ENCODE measurements at regions not wholly inside any gene's neighbourhood (a gene's known extent, or its start where the extent isn't known, plus 50 kb on each side); places are given as distances from the start of the nearest gene placed in this dataset.
A peak's percentile ranks its signal among the peaks of the same experiment; 100 is the strongest.
"Not testable (repeated sequence)": the region's sequence is repeated elsewhere in the genome, so short reads cannot be mapped to it uniquely, and the experiment has no call there.

DNA sequence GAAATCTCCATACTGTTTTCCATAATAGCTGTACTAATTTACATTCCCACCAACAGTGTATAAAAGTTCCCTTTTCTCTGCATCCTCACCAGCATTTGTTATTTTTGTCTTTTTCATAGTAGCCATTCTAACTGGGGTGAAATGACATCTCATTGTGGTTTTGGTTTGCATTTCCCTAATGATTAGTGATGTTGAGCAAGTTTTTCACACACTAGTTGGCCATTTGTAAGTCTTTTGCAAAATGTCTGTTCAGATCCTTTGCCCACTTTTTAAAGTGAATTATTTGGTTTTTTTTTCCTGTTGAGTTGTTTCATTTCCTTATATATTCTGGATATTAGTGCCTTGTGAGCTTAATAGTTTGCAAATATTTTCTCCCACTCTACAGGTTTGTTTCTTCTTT, 101.0 kb upstream of the NFE2L3 start:
- DNase-seq (no peak), ATAC-seq (no peak)

DNA sequence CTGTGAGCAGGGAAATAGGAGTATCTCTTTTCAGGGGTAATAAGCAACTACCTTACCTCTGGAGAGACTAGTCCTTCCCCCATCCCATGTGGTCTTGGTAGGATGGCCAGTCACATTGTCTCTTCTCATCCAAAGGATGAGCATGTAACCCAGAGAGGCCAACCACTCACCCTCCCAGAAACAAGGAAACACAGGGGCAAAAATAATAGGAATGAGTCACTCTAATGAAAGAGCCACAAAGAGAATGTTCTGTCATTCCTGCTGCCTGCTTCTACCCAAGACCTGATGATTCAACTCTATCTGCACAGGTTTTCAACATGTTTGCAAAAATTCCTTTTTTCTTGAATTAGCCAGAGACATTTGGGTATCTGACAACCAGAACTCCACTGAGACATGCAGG, 99.3 kb upstream of the NFE2L3 start:
- ATAC-seq (no peak), DNase-seq (no peak)

DNA sequence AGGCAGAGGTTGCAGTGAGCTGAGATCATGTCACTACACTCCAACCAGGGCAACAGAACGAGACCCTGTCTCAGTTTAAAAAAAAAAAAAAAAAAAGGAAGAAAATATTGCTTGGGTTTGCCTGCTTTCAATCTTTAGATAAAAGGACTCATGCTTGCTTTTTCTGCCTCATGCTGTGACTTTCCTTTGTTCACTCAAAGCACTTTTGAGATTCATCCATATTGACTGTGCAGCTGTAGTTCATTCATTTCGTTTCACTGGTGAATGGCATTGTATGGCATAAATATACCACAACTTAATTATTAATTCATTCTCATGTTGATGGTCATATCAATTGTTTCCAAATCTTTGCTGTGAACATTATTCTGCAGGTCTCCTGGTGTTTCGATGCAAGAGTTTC, 97.6 kb upstream of the NFE2L3 start:
- DNase-seq (no peak), ATAC-seq (no peak)

DNA sequence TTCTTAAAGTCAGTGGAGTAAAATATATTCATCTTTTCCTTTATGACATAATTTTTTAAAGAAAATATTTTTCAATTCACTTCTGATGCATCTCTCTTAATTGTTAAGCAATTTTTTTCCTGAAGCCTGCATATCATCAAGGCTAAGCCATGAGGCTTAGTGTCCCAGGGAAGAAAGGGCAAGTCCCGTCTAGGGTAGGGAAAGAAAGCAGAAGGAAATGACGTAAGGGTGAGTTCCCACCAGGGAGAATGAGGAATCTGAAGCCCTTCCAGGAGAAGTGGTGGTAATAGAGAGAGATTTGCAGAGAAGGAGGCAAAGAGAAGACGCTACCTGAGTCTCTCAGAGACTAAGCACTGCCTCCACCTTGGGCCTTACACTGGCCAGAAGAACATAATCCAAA, 96.8 kb upstream of the NFE2L3 start:
- ATAC-seq (no peak), DNase-seq (no peak)

DNA sequence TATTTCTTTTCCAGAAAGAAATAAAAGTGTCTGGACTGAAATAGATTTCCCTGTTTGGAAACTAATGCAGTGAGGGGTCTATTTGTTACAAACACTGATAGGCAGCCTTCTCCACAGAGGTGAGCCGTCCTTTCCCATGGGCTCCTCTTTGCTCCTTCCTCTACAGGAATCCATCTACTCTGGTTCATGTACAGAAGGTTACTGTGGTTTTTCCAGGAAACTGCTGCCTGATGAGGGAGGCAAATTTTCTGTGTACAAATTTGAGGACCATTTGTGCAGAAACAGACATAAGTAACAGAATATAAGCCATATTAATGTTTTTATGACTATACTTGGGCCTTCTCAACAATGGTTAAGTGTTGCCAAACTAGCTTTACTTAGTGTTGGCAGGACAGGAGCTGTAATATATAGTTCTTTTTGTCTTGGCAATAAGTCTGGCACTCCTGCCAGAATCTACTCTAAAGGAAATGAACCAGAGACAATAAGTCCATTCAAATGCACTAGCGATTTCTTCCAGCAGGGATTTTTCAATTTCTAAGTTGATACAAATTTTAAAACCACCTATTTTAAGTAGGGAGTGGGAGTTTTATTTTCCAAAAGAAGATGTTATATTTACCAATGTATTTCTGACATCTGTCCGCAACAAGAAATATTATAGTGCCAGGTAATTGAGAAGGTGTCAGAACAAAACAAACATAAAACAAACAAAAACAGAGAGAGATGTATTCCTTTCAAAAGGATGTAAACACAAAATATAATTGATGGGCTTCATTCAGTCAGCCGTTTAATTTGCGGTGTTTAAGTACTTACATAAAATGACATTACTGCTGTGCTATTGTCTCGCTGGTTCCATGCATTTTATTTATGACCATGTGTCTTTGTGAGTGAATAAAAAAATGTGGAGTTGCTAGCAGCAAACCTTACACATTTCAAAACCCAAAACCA, 91.0 kb upstream of the NFE2L3 start:
- no peak for ATAC-seq
- no peak for DNase-seq

DNA sequence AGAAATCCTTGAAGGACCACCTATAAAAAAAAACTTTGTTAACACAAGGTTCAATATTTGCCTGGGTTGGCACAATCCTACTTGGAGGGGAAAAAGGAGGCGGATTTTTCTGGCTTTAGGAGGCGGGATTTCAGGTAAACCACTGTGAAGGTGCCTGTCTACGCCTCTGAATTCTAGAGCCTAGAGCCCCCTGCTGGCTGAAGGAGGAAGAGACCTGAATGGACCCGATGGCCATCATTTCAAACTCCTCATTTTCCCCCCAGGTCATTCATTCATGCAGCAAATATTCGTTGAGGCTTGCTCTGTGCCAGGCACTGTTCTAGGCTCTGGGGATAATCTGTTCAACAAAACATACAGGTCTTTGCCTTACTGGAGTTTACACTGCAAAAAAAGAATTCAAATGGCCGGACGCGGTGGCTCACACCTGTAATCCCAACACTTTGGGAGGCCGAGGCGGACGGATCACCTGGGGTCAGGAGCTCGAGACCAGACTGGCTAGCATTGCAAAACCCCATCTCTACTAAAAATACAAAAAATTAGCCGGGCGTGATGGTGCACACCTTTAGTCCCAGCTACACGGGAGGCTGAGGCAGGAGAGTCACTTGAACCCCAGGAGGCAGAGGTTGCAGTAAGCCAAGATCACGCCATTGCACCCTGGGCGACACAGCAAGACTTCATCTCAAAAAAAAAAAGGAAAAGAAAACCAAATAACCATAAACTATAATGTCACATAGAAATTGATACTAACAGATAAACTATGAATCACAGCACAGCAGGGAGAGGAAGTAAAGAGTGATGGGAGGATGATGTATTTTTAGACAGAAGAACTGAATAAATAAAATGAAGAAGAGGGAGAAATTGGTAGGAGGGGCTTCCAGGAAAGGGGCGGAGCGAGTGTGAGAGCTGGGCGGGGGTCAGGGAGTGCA, 90.1 kb upstream of the NFE2L3 start:
- peak; percentile 78 for DNase-seq
- ATAC-seq: peak; percentile 68

DNA sequence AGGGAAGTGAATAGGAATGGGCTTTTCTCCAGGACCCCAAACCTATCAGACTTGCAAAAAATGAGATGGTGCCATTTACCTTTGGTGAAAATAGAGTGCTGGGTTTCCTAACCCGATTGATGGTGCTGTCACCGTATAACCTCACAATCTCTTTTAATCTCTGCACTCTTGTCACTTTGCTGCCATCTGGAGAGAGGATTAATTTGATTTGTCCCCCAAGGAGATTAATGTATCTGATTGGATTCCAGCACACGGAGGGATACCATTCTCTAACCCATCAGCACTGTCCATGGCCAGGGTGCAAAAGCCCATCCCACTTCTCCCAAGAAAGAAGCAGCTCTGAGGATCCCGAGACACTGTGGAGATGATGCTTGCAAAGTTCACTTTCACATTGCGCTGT, 86.3 kb upstream of the NFE2L3 start:
- ATAC-seq: no peak
- no peak for DNase-seq

DNA sequence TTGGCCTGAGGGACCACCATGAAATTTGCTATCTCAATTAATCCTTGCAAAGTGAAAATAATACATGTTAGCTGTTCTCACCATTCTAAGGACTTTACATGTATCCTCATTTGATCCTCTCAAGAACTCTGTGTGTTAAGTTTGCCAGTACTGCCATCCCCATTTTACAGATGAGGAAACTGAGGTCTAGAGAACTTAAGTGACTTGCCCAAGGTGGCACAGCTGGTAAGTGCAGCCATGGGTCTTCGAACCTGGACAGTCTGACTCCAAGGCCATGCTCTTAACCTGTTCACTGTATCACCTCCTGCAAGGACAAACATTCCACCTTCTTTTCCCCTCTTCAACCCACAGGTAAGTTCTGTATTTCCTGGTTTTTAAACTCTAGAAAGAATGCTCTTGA, 85.3 kb upstream of the NFE2L3 start:
- ATAC-seq (no peak), DNase-seq (no peak)

DNA sequence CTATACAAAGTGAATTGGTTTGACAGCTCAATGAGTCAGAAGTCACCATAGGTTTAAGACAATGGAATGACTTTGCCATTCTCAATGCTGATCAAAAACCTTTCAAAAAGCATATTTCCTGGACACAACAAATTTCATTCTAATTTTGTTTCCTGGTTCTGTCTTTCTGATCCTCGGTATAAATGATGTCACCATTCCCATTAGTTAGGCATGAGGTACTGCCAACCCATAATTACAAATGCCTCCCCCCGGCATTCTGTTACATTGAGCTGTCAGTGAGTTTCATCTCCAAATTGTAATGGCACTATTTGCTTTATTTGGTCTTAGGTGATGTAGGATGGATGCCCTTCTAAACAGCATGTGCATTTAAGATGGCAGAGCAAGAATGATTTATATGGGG, 81.7 kb upstream of the NFE2L3 start:
- no peak for ATAC-seq
- no peak for DNase-seq

DNA sequence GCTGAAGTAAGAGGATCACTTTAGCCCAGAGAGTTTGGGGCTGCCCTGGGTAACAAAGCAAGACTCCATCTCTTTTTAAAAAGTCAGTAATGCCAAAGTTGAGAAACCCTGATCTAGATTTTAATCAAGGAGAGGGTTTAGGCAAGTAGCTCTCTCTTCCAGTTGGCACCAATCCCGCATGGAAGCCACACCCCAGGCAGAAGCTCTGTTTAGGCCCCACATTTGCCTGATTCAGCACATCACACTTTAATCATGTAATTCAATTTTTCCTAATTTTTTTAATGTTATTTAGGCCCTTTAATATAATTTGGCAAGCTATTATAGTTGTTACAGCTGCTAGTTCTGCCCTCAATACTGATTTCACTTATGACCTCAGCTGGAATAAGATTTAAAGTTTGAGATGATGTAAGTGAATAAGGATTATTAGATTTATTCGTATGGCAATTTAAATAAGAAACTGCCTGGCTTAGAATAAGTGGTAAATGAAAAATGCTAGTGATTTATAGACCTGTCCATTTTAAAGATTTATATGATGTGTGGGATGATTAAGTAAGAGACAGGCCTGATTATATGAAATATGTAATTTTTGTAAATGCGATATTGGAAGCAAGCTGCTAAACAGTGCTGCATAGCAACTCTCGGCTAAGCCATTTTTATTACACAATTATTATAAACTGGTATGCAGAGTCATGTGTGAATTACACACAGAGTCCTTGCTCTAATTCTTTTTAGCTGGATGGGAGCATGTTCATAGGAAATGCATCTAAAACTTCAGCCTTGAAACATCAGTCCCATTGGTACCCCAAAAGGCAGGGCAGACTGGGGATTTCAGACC, 80.2 kb upstream of the NFE2L3 start:
- ATAC-seq (no peak), DNase-seq (no peak)

DNA sequence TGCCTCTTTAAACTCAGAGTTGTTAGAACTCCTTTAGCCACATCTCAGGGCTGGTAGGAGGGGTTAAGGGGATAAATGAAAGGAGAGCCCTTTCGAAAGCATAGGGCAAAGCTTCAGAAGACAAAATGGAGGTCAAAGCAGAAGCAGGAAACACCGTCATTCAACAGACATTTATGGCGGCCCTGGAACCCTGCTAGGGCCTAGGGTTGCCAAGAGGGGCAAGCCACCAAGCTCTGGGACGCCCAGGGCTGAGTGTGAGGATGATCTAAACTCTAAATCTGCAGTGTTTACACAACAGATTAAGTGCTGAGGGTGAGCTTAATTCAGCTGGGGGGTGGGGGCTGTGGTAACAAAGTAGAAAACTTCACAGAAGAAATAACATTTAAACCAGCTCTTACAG, 79.0 kb upstream of the NFE2L3 start:
- no peak for ATAC-seq
- DNase-seq: no peak

DNA sequence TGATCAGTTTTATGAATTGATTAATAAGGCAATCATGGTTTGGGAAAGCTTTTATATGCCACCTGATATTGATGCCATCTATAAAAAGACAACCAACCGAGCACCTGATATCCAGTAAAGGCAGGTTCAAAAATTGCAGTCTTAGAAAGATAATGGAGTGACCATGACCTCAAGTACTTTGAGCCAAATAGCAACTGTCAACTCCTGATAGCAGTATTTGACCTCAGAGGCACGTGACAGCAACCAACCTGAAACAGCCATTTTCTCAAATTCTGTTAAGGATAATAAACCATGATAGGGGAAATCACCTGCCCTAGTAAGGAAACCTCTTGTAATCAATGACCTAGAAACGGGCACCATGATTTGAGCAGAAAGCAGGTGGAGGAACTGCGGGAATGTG, 77.1 kb upstream of the NFE2L3 start:
- DNase-seq: no peak
- ATAC-seq: no peak

DNA sequence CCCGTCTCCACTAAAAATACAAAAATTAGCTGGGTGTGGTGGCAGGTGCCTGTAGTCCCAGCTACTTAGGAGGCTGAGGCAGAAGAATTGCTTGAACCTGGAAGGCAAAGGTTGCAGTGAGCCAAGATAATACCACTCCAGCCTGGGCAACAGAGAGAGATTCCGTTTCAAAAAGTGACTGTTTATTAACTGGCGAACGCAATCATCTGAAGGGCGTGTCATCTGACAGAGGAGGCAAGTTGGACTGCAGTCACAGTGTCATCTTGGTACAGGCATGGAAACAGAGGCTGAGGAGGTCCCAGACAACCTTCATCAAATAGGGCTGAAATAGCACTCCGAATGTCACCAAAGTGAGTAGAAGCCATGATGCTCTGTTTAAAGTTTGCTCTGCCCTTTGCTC, 75.3 kb upstream of the NFE2L3 start:
- DNase-seq (no peak), ATAC-seq (no peak)

DNA sequence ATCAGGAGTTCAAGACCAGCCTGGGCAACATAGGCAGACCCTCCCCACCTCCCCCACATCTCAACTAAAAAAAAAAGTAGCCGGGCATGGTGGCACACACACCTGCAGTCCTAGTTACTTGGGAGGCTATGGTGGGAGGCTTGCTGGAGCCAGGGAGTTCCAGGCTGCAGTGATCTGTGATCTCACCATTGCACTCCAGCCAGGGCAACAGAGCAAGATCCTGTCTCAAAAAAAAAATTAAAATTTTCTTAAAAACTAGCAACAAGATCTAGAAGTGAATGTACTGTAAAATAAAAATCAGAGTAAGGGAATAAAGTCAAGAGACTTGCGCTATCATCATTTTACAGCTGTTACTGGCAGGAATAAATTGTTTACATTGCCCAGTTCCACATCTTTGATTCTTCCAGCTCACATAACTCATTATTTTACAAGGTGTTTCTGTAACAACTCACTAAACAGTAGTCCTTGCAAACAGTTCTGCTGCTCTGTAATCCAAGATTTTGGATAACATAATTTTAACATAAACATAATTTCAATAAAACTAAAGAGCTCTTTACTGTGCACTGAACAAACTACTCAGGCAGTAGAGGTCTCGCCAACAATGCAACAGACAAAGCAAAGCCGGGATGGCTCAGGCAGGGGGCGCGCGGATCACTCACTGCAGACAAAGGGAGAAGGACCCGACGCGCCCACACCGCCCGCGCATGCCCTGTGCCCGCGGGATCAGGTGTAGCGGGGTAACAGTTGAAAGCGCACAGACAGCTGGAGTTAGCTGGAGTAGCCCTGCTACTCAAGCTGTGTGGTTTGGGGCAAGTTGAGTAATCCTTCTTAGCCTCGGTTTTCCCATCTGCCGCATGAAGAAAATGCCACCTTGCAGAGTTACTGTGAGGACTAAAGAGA, 73.3 kb upstream of the NFE2L3 start:
- peak; percentile 83 for DNase-seq
- ATAC-seq: peak; percentile 98

DNA sequence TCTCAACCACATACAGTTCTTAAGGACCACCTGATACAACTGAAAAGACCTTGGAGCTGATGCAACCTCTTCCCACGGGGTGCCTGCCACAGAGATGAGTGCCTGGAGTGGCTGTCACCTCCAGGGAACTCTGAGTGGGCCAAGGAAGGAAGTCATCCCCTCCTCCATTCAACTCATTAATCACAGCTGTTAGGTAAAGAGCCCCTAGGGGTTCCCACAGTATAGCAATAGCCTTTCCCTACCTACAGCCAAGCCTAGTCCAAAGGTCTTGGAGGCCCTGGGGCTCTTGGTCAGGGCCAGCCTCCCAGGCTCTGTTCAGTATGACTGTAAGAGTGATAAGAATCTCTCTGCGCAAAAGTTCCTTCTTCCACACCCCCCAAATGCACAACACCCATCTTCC, 70.4 kb upstream of the NFE2L3 start:
- DNase-seq: no peak
- no peak for ATAC-seq

DNA sequence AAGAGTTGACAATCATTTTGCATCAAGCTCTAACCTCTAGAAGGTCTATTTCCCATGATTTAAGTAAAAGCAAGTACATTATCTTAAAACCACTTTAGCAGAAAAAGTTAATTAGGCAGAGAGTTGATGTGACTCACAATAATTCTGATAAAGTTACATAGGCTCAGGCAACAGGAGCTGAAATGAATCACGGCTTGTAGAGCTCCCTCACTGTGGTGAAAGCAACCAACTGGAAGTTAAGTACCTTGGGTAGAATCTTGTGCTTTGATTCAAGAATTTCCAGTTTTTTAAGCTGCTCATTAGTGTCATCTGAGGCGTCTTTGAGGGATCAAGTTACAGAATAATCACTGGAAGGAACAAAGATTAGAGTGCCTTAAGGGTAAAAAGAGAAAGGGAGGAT, 68.9 kb upstream of the NFE2L3 start:
- DNase-seq: no peak

DNA sequence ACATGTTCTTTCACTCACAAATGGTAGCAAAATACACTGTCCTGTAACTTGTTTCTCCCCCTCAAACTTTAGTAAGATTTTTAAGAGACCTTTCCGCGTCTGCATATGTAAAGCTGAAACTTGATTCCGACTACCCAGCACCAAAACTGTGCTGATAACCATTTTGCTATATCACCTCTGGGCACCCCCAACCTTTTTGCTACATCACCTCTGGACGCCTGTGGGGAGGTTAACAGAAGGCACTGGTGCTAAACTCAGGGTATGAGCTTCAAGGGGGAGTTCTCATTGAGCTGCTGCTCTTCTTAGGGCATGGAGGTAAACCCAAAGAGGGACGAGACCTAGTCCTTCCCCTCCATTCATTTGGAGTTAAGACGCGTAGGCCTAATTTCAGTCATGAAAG, 67.6 kb upstream of the NFE2L3 start:
- ATAC-seq: no peak
- no peak for DNase-seq

More for the DNA sequence above, 68.9 kb upstream of the NFE2L3 start:
- no peak for ATAC-seq

DNA sequence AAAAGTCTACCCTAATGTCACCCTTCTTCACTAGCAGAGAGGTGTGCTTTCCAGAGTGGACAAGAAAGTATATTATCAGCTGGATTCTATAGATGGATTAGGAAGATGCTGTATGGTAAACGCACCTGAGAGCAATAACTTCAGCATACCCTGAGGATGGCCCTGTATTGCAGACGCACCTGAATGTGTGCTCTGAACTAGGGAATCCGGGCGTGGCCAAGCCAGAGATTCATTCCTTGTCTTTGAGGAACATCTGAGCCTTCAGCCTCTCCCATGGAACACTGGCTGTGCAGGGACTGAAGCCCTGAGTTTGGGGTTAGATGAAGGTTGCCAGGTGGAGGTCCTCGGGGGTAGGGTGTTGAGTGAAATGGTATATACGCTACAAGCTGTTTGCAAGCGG, 66.2 kb upstream of the NFE2L3 start:
- no peak for ATAC-seq

DNA sequence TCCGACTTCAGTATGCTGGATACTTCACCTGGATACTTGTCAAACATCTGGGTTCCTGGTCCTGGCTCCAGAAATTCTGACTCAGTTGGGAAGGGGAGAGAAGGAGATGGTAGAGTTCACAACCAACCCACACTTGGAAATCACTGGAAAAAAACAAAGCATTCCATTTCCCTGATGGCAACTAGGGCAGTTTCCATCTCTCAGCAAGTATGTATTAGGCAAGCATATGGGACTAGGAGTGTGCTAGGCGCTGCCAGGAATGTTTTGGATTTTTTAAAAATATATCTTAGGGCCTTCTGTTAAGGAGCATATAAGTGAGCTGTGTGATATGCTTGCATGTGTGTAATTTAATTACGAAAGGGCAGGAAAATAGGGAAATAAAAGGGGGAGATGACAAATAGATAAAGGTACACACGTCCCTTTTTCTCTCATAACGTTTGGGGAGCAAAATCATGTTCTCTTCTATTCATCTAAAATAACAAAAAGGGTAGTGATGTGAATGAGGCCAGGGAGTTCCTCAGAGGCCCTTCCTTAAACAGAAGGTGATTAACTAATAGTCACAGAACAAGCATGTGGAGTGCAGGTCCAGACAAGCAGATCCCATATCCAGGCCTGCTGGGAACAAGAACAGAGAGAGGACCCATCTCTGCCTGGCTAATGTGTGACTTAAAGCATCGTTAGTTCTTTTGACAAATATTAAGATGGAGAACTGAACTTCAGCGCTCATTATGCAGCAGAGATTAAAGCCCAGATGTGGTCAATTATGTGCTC, 64.5 kb upstream of the NFE2L3 start:
- no peak for ATAC-seq
- no peak for DNase-seq

More for the DNA sequence above, 66.2 kb upstream of the NFE2L3 start:
- DNase-seq: no peak

DNA sequence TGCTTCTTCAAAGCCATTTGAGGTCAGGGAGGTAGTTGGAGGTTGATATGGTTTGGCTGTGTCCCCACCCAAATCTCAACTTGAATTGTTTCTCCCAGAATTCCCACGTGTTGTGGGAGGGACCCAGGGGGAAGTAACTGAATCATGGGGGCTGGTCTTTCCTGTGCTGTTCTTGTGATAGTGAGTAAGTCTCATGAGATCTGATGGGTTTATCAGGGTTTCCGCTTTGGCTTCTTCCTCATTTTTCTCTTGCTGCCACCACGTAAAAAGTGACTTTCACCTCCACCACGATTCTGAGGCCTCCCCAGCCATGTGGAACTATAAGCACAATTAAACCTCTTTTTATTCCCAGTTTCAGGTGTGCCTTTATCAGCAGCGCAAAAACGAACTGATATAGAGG, 62.5 kb upstream of the NFE2L3 start:
- not testable (repeated sequence) for DNase-seq

More for the DNA sequence above, 62.5 kb upstream of the NFE2L3 start:
- not testable (repeated sequence) for ATAC-seq
